ENCODE measurements at regions not wholly inside any gene's neighbourhood (a gene's known extent, or its start where the extent isn't known, plus 50 kb on each side); places are given as distances from the start of the nearest gene placed in this dataset.

DNA sequence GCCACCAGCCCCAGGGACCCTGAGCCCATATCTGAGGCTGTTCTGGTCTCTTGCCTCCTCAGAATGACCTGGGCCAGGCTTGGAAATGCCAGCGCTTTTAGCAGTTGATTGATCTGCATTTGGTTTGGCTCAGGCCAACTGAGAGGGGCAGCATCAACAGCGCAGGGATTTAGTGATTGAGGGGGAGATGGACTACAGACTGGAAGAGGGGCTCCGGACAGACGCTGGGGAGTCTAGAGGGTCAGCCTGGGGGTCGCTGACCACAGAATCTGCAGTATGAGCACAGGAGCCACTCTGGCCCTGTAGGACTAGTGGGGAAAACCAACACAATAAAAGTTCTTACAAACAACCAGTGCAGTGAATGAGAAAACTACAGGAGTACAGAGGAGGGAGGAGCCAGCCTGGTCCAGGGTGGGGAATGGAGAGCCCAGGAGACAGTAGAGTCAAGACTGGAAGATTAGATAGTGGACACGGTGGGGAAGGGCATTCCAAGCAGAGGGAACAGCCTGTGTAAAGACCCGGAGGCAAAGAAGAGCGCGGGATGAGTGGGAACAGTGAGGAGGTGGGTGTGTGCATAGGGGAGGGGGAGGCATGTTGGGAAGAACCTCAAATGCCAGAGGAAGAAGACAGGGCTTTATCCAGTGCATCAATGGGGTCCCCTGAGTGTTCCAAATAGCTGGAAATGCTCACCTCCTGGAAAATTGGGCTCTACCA is 128.9 kb downstream of the MRM1 start:
- DNase-seq = no peak

DNA sequence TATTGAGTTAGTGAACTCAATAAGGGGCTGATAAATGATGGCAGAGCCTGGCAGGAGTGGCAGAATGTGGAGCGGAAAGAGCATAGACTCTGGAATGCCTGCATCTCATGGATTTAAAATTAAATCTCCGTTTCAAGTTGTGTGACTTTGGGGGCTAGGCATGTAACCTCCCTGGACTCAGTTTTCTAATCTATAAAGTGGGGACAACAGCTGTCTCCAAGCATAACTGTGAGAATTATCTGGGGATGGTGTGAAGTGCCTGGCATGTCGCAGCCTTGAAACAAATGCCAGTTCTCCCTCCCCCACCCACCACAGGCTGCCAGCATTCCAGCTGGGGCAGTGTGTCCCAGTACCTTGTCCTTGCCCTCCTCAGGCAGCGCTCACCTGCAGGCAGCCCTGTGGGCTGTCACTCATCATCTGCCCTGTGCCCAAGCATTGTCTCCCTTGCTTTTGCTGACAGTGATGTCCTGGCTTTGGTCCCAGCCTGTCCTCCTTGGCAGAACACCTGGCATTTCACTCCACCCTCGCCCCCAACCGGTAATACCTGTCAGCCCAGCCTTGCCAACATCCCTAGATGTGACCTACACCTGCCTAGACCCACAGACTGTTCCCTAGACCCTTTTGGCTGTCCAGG is 129.6 kb downstream of the MRM1 start:
- DNase-seq = no peak

DNA sequence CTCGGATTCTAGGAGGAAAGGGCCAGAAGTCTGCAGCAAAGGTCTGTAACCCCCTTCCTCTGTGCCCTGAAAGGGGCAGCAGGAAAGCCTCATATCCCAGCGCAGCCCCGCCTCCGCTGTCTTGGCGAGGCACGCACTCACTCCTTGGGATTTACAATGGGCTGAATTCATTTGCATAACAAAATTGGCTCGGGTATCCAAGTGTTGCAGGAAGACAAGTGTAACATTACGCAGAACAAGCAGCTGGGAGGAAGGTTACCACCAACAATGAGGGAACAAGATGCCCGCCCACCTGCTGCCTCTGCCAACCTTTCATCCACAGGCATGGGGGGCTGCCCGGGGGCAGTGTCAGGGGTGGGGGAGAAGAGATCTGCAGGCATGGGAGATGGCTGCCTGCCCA is 130.4 kb downstream of the MRM1 start:
- no peak for DNase-seq

DNA sequence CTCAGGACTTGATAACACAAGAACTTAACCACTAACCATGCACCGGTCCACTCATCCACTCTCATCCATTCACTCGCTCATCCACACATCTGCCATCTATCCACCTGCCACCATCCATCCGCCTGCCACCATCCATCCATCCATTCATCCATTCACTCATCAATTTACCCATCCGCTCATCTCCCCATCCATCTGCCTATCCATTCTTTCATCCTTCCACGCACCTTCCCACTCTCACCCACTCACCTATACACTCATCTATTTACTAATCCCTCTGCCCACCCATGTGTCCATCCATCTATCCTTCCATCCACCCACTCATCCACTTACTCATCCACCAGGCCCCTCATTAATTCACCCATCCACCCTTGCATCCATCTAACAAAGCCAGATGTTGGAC is 131.0 kb downstream of the MRM1 start:
- no peak for DNase-seq

- no peak for DNase-seq
These were observed 135.1 kb downstream of the MRM1 start for GRCh38 chr17:36736201-36737156.

- no peak for DNase-seq
These were observed 137.8 kb downstream of the MRM1 start for GRCh38 chr17:36739208-36739607.

DNA sequence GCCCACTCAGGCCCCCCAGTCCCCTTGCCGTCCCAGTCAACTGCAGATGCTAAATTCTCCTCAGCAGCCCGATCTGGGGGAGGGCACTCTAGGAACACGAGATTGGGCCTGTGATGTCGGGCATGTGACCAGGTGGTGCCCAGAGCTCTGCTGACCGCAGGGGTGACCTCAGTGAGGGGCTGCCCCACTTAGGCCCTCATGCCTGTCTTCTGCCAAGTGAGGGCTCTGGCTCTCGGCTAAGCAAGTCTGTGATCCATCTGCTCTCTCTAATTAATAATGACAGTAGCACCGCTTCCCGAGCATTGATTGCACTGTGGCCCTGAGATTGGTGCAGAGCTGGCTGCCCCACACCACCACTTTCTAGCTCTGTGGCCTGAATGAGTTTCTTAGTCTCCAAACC is 138.8 kb downstream of the MRM1 start:
- DNase-seq = no peak

DNA sequence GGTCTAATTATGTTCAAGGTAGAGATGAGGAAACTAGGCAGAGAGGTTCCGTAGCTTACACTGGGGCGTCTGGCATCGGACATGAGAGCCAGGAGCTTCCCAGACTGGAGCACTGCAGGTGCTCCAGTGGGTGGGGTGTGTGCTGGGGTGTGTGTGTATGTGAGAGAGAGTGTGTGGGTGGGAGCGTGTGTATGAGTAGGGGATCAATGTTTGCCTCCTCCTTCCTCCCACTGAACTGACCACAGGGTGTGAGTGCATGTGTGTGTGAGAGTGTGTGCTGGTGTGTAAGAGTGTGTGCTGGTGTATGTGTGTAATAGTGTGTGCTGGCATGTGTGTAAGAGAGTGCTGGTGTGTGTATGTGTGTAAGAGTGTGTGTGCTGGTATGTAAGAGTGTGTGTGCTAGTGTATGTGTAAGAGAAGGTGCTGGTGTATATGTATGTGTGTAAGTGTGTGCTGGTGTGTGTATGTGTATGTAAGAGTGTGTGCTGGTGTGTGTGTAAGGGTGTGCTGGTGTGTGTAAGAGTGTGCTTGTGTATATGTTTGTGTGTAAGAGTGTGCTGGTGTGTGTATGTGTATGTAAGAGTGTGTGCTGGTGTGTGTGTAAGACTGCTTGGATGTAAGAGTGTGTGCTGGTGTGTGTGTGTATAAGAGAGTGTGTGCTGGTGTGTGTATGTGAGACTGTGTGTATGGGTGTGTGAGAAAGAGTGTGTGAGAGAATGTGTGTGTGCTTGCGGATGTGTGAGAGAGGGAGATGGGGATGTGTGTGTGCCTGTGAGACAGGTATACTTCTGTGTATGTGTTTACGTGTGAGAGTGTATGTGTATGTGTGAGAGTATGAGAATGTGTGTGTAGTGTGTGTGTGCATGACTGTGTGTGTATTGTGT is 139.9 kb downstream of the MRM1 start:
- DNase-seq = no peak

GRCh38 chr17:36742267-36743000 is 141.1 kb downstream of the MRM1 start:
- no peak for DNase-seq

DNA sequence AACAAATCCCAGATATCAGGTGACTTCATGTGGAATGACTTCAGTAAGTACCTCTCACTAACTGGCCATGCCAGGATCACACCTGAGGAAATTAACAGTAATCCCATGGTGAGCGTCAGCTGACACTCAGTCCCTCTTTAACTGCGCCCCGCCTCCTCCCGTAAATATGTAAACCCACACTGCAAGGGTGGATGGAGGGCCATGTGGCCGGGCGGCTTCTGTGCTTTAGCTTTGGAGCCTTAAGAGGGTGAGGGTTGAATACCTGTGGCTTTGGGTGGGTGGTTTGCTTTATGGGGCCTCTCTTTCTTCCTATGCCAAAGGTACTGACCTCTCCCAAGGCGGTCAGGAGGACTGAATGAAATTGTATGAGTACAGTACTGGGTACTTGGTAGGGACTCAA is 141.7 kb downstream of the MRM1 start:
- no peak for DNase-seq

GRCh38 chr17:36746381-36747053 is 145.1 kb downstream of the MRM1 start:
- no peak for DNase-seq

DNA sequence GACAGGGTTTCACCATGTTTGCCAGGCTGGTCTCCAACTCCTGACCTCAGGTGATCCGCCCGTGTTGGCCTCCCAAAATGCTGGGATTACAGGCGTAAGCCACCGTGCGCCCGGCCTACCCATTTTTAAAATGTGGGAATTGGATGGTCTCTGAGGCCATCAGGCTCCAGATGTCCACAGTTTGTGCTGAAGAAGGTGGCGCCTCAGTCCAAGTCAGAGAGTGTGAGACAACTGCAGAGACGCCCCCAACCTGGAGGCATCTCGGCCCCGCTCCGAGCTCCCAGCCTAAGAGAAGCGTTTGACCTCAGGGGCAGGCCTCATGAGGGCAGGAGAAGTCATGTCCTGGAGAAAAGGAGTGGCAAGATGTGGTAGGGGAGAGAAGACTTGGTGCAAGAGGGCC is 146.5 kb downstream of the MRM1 start:
- DNase-seq = no peak

GRCh38 chr17:36748272-36748671 is 146.9 kb downstream of the MRM1 start:
- DNase-seq = no peak

- no peak for DNase-seq
These were observed 148.1 kb downstream of the MRM1 start for GRCh38 chr17:36749493-36749892.

DNA sequence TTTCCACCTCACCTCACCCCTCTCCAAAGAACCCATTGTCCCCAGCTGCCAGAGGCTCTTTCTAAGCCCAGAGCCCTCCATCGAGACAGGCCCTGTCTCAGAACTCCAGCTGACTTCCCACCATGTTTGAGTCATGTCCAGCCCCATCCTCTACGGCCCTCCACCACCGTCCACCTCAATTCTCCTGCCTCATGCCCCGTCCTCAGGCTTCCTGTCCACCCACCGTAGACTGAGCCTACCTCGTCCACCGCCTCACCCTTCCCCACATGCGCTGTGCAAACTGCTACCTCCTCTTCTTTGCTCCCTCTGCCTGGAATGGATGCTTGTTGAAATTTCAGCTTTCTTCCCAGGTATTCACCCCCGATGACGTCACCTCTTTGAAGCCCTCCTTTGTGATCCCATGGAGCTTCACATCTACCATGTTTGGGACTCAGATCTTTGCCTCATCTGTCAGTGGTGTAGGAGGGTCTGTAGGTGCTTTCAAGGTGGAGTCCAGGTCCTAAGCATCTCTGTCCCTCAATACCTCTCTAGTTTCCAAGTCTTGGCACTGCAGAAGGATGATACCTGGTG is 149.0 kb downstream of the MRM1 start:
- no peak for DNase-seq

GRCh38 chr17:36752096-36752888 is 150.9 kb downstream of the MRM1 start:
- no peak for DNase-seq

- peak; percentile 61 for DNase-seq
These were observed 154.2 kb downstream of the MRM1 start for GRCh38 chr17:36755586-36755985.

GRCh38 chr17:36756695-36757094 is 155.3 kb downstream of the MRM1 start:
- no peak for DNase-seq

DNA sequence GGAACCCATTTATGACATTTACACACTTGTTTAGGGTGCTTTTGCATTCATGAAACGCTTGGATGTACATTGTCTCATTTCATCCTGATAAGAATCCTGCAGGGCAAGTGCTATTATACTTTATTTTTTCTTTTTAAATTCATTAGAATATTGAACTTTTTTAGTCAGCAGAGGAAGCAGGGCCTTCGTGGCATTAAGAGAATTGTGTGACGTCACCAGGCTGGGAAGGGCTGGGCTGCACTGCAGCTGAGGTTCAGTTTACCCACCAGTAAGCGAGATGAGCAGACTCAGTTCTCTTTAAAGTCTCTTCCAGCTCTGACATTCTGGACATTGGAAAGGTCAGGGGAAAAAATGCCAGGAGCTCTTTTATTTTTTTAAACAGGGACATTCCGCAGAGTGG is 159.0 kb downstream of the MRM1 start:
- no peak for DNase-seq
